B cell (primary cell): ENCODE measurements at regions not wholly inside any gene's neighbourhood (a gene's known extent, or its start where the extent isn't known, plus 50 kb on each side); places are given as distances from the start of the nearest gene placed in this dataset.

Experiments used
- ATAC-seq: fragments of 200-7000 bp; cut with Tn5 transposase; one replicate; pipeline ENCODE4 v1.10.0; 2021; ENCODE audit warnings: low read depth, mild to moderate bottlenecking, moderate number of reproducible peaks, moderate library complexity
- CTCF ChIA-PET: fragments of 350-600 bp; sonication (Branson Sonifier 250); formaldehyde crosslinking; loops from one replicate; lab custom pipeline; 2021; ENCODE audit warnings: antibody characterized with exemption, inconsistent platforms; lab: Charles Lee
- POLR2A ChIA-PET: fragments of 350-600 bp; sonication (Branson Sonifier 250); formaldehyde crosslinking; loops from one replicate; lab custom pipeline; 2021; ENCODE audit warnings: antibody characterized with exemption; lab: Charles Lee
- DNase-seq: peaks from one replicate; pipeline ENCODE4 v3.0.0; 2013
- H2AFZ ChIP-seq: 2 replicates; pipeline ENCODE4 v1.6.1; 2012; ENCODE audit warnings: mild to moderate bottlenecking, low read depth, low read length; ENCODE audit not compliant: insufficient read depth, poor library complexity, severe bottlenecking
- H3K27ac ChIP-seq, 2 donors: 1 replicate in 1 of 2; 2 replicates in 1 of 2; pipeline ENCODE4 v1.5.1; 2012 to 2013; ENCODE audit warnings: low read length in 2 of 2, mild to moderate bottlenecking in 2 of 2, moderate library complexity in 1 of 2
- H3K27me3 ChIP-seq, 4 experiments: fragments of 200-600 bp in 1 of 4; sonication (generic) in 1 of 4; replicated peaks in 1 of 4; 1 replicate in 2 of 4; 2 replicates in 2 of 4; pipeline versions ENCODE4 v1.6.1 to v1.7.0; 2013 to 2016; ENCODE audit warnings: low read length in 3 of 4, mild to moderate bottlenecking in 2 of 4, mixed read lengths in 1 of 4, moderate library complexity in 1 of 4; ENCODE audit not compliant: insufficient read depth in 4 of 4, control insufficient read depth in 3 of 4; ENCODE audit errors: control extremely low read depth in 1 of 4
- H3K36me3 ChIP-seq, 2 experiments: replicated peaks in 1 of 2; 1 replicate in 1 of 2; 2 replicates in 1 of 2; pipeline versions ENCODE4 v1.6.1 to v1.7.1; 2013; ENCODE audit warnings: low read length in 1 of 2; ENCODE audit not compliant: insufficient read depth in 2 of 2, control insufficient read depth in 1 of 2; ENCODE audit errors: control extremely low read depth in 1 of 2, extremely low read depth in 1 of 2
- H3K4me1 ChIP-seq, 2 donors: fragments of 200-600 bp in 1 of 2; sonication (generic) in 1 of 2; 1 replicate in 1 of 2; 2 replicates in 1 of 2; pipeline versions ENCODE4 v1.5.1 to v1.6.1; 2013 to 2017; ENCODE audit warnings: low read length in 2 of 2; ENCODE audit not compliant: control insufficient read depth in 2 of 2, insufficient read depth in 2 of 2
- H3K4me2 ChIP-seq: replicated peaks from 2 replicates; pipeline ENCODE3; 2012; ENCODE audit warnings: mild to moderate bottlenecking, low read depth, low read length; ENCODE audit not compliant: poor library complexity, severe bottlenecking
- H3K4me3 ChIP-seq, 5 experiments: fragments of 200-600 bp in 1 of 5; sonication (generic) in 1 of 5; 1 replicate in 3 of 5; 2 replicates in 2 of 5; pipeline versions ENCODE4 v1.5.1 to v1.7.0; 2011 to 2016; ENCODE audit warnings: low read length in 4 of 5, mild to moderate bottlenecking in 4 of 5, low read depth in 2 of 5, control low read depth in 1 of 5, moderate library complexity in 1 of 5; ENCODE audit not compliant: insufficient read depth in 1 of 5; ENCODE audit errors: control extremely low read depth in 1 of 5, extremely low read depth in 1 of 5
- H3K79me2 ChIP-seq: fragments of 200-600 bp; sonication (generic); one replicate; pipeline ENCODE4 v1.6.0; 2016; ENCODE audit warnings: low read length; ENCODE audit not compliant: control insufficient read depth, insufficient read depth
- H3K9ac ChIP-seq: fragments of 200-600 bp; sonication (generic); 2 replicates; pipeline ENCODE4 v1.6.1; 2017; ENCODE audit warnings: mild to moderate bottlenecking, low read length, moderate library complexity
- H3K9me3 ChIP-seq, 3 donors: one replicate each; pipeline versions ENCODE4 v1.6.1 to v1.7.1; 2013; ENCODE audit warnings: low read length in 2 of 3; ENCODE audit not compliant: control insufficient read depth in 2 of 3, insufficient read depth in 1 of 3; ENCODE audit errors: control extremely low read depth in 1 of 3
- H4K20me1 ChIP-seq: 2 replicates; pipeline ENCODE4 v1.6.0; 2012; ENCODE audit warnings: mild to moderate bottlenecking, low read length; ENCODE audit not compliant: insufficient read depth, control insufficient read depth, poor library complexity, severe bottlenecking
- H3K27ac Mint-ChIP-seq: one replicate; pipeline ENCODE4 v1.8.0; 2021; ENCODE audit warnings: mixed read lengths
- H3K27me3 Mint-ChIP-seq: one replicate; pipeline ENCODE4 v1.8.0; 2021; ENCODE audit warnings: mixed read lengths
- H3K4me1 Mint-ChIP-seq: one replicate; pipeline ENCODE4 v1.8.0; 2021; ENCODE audit warnings: mixed read lengths
- H3K4me3 Mint-ChIP-seq: one replicate; pipeline ENCODE4 v1.8.0; 2021; ENCODE audit warnings: mixed read lengths
- H3K9me3 Mint-ChIP-seq: one replicate; pipeline ENCODE4 v1.8.0; 2022; ENCODE audit warnings: mixed read lengths; ENCODE audit not compliant: insufficient read depth
- CTCF ChIP-seq: fragments of 200-600 bp; IDR thresholded peaks from one replicate; pipeline ENCODE4 v1.8.0; 2022; ENCODE audit warnings: antibody characterized with exemption, mild to moderate bottlenecking
- EZH2 ChIP-seq: IDR thresholded peaks from 2 replicates; pipeline ENCODE4 v1.6.1; 2012; ENCODE audit warnings: borderline replicate concordance, low read depth, mild to moderate bottlenecking, moderate library complexity, low read length; ENCODE audit not compliant: insufficient read depth, poor library complexity, severe bottlenecking
- WGBS: methylation state at CpG from one replicate; pipeline ENCODE4 v1.1.5; 2013; ENCODE audit warnings: missing lambda C conversion rate; ENCODE audit not compliant: insufficient coverage; 5-methylcytosine and 5-hydroxymethylcytosine counted together
- intact Hi-C: fragments of 100-400 bp; cut with micrococcal nuclease; formaldehyde crosslinking; loops from one replicate; pipeline ENCODE4 v1.10.0; 2022

- no peak overlapping the region for H3K4me3 Mint-ChIP-seq
- no peaks in the 10 kb centered on the region for H3K36me3 ChIP-seq
- H3K79me2 ChIP-seq: no peaks in the 10 kb centered on the region
- no CpG with 5 or more reads among the region's 1 CpG for WGBS
- no peak overlapping the region for H3K4me3 ChIP-seq
- no peak for TF ChIP-seq CTCF
- TF ChIP-seq EZH2: no peak
- H3K4me2 ChIP-seq: no peak overlapping the region
- H3K27ac Mint-ChIP-seq: no peak overlapping the region
- H3K9me3 Mint-ChIP-seq: no peaks in the 10 kb centered on the region
- CTCF ChIA-PET: no interaction called here
- no peaks in the 10 kb centered on the region for H3K27me3 Mint-ChIP-seq
- DNase-seq: no peak
- no peak overlapping the region for H3K27ac ChIP-seq
- POLR2A ChIA-PET: no interaction called here
- no peaks in the 10 kb centered on the region for H4K20me1 ChIP-seq
- no peaks in the 10 kb centered on the region for H3K27me3 ChIP-seq
- no peak for ATAC-seq
- intact Hi-C loops: no loop called here
- H3K4me1 ChIP-seq: no peaks in the 10 kb centered on the region
- H3K9me3 ChIP-seq: no peaks in the 10 kb centered on the region
- no peak overlapping the region for H3K9ac ChIP-seq
- H3K4me1 Mint-ChIP-seq: no peaks in the 10 kb centered on the region
- no peak overlapping the region for H2AFZ ChIP-seq
Observed at GRCh38 chr4:43690116-43690515, 758.5 kb downstream of the KCTD8 start.

- no peak overlapping the region for H3K4me2 ChIP-seq
- H3K27me3 ChIP-seq: no peaks in the 10 kb centered on the region
- no peak for DNase-seq
- no peaks in the 10 kb centered on the region for H3K9me3 ChIP-seq
- no peak overlapping the region for H2AFZ ChIP-seq
- WGBS: no CpG with 5 or more reads among the region's 1 CpG
- no peaks in the 10 kb centered on the region for H3K4me1 ChIP-seq
- H3K9me3 Mint-ChIP-seq: no peaks in the 10 kb centered on the region
- no peaks in the 10 kb centered on the region for H3K36me3 ChIP-seq
- H3K79me2 ChIP-seq: no peaks in the 10 kb centered on the region
- ChIA-PET CTCF (no interaction called here), POLR2A (no interaction called here)
- H3K27ac ChIP-seq: no peak overlapping the region
- no peak for TF ChIP-seq CTCF
- no peak for TF ChIP-seq EZH2
- no peak overlapping the region for H3K4me3 ChIP-seq
- H3K4me1 Mint-ChIP-seq: no peaks in the 10 kb centered on the region
- no peak overlapping the region for H3K27ac Mint-ChIP-seq
- no peak overlapping the region for H3K9ac ChIP-seq
- no peaks in the 10 kb centered on the region for H3K27me3 Mint-ChIP-seq
- H4K20me1 ChIP-seq: no peaks in the 10 kb centered on the region
- H3K4me3 Mint-ChIP-seq: no peak overlapping the region
- intact Hi-C loops: no loop called here
- no peak for ATAC-seq
Observed at GRCh38 chr4:43693876-43694275, 754.7 kb downstream of the KCTD8 start.
